Thoracic aorta (tissue), 2 donors: ENCODE measurements at regions not wholly inside any gene's neighbourhood (a gene's known extent, or its start where the extent isn't known, plus 50 kb on each side); places are given as distances from the start of the nearest gene placed in this dataset.

ENCODE experiments used
- ATAC-seq: fragments of 150-250 bp; one replicate; pipeline ENCODE4 v1.8.0; 2017; ENCODE audit warnings: low read depth; ENCODE audit not compliant: insufficient number of reproducible peaks, low FRiP score
- DNase-seq: peaks from one replicate; pipeline ENCODE4 v3.0.0-alpha.2; 2020; ENCODE audit warnings: low spot score
- H3K27ac ChIP-seq, 2 donors: fragments of 200-600 bp; sonication (generic); 1 replicate in 1 of 2; 2 replicates in 1 of 2; pipeline ENCODE4 v1.5.1; 2016; ENCODE audit warnings: mild to moderate bottlenecking in 2 of 2, moderate library complexity in 2 of 2
- H3K27me3 ChIP-seq: fragments of 200-600 bp; sonication (generic); replicated peaks from 2 replicates; pipeline ENCODE4 v1.6.0; 2016; ENCODE audit warnings: mild to moderate bottlenecking; ENCODE audit not compliant: insufficient read depth
- H3K36me3 ChIP-seq: fragments of 200-600 bp; sonication (generic); one replicate; pipeline ENCODE4 v1.5.1; 2016
- H3K4me1 ChIP-seq, 2 donors: fragments of 200-600 bp; sonication (generic); 1 replicate in 1 of 2; 2 replicates in 1 of 2; pipeline versions ENCODE4 v1.5.1 to v1.6.0; 2016; ENCODE audit warnings: low read depth in 2 of 2, mild to moderate bottlenecking in 1 of 2; ENCODE audit not compliant: control insufficient read depth in 1 of 2
- H3K4me3 ChIP-seq: fragments of 200-600 bp; sonication (generic); 2 replicates; pipeline ENCODE4 v1.5.1; 2016; ENCODE audit warnings: mild to moderate bottlenecking
- H3K9me3 ChIP-seq: fragments of 200-600 bp; sonication (generic); 2 replicates; pipeline ENCODE4 v1.5.1; 2016
- CTCF ChIP-seq: fragments of 200-600 bp; sonication (generic); IDR thresholded peaks from one replicate; pipeline ENCODE4 v1.5.1; 2019; ENCODE audit warnings: antibody characterized with exemption

GRCh38 chr4:66539745-66540144, 869.5 kb upstream of the EPHA5 start:
- DNase-seq = no peak

GRCh38 chr4:66524781-66525180, 854.5 kb upstream of the EPHA5 start:
- H3K4me3 ChIP-seq = no peak overlapping the region
- DNase-seq (no peak), ATAC-seq (no peak)
- no peak for TF ChIP-seq CTCF
- H3K27me3 ChIP-seq = no peaks in the 10 kb centered on the region
- H3K27ac ChIP-seq = no peak overlapping the region
- no peaks in the 10 kb centered on the region for H3K4me1 ChIP-seq
- H3K36me3 ChIP-seq = no peaks in the 10 kb centered on the region
- H3K9me3 ChIP-seq = no peaks in the 10 kb centered on the region

More at GRCh38 chr4:66539745-66540144, 869.5 kb upstream of the EPHA5 start:
- Histone ChIP-seq H3K27ac (no peak overlapping the region), H3K27me3 (no peaks in the 10 kb centered on the region), H3K9me3 (no peaks in the 10 kb centered on the region), H3K4me3 (no peak overlapping the region), H3K36me3 (no peaks in the 10 kb centered on the region), H3K4me1 (no peaks in the 10 kb centered on the region)
- TF ChIP-seq CTCF = no peak
- ATAC-seq = no peak

DNA sequence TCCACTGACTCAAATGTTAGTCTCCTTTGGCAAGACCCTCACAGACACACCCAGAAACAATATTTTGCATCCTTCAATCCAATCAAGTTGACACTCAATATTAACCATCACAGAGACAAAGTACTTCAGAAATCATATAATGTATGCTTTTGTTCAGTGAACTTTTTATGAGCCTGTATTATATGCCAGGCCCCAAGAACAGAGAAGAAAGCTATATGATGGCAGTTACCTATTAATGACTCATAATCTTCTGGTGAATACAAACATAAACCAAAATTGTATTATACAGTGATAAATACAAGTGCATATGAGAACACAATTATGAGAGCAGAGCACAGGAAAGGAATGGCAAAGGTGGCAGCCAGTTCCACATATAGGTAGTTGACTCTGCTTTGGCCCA, 852.0 kb upstream of the EPHA5 start:
- Histone ChIP-seq H3K27me3 (no peaks in the 10 kb centered on the region), H3K36me3 (no peaks in the 10 kb centered on the region)
- no peak for ATAC-seq

GRCh38 chr4:66516940-66517339, 846.7 kb upstream of the EPHA5 start:
- Histone ChIP-seq H3K9me3 (no peaks in the 10 kb centered on the region), H3K36me3 (no peaks in the 10 kb centered on the region), H3K27ac (no peak overlapping the region), H3K27me3 (no peaks in the 10 kb centered on the region), H3K4me1 (no peaks in the 10 kb centered on the region), H3K4me3 (no peak overlapping the region)
- no peak for ATAC-seq
- no peak for TF ChIP-seq CTCF
- no peak for DNase-seq

More for the DNA sequence above, 852.0 kb upstream of the EPHA5 start:
- TF ChIP-seq CTCF = no peak
- Histone ChIP-seq H3K4me1 (no peaks in the 10 kb centered on the region), H3K9me3 (no peaks in the 10 kb centered on the region), H3K4me3 (no peak overlapping the region), H3K27ac (no peak overlapping the region)
- no peak for DNase-seq

DNA sequence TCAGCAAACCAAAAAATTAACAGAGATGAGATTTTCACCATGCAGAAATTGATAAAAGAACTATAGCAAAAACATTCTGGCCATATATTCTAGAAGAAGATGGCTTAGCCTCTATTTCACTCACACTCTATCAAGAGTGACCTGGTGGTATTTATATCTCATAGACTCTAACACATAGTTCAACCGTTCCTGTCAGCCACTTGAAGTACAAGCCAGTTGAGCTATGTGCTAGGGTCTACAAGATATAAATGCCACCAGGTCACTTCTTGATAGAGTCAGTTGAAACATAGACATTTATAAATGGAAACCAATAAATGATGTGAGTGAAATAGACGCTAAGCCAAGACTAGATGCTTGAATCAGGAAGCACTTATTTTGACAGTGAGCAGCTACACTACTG, 836.7 kb upstream of the EPHA5 start:
- no peak for DNase-seq
- ATAC-seq = no peak
- no peak for TF ChIP-seq CTCF
- Histone ChIP-seq H3K27me3 (no peaks in the 10 kb centered on the region), H3K4me3 (no peak overlapping the region), H3K4me1 (no peaks in the 10 kb centered on the region), H3K27ac (no peak overlapping the region), H3K9me3 (no peaks in the 10 kb centered on the region), H3K36me3 (no peaks in the 10 kb centered on the region)
